ENCODE measurements at regions not wholly inside any gene's neighbourhood (a gene's known extent, or its start where the extent isn't known, plus 50 kb on each side); places are given as distances from the start of the nearest gene placed in this dataset.

GRCh38 chr7:155930527-155930926 is 118.3 kb upstream of the SHH start:
- TF ChIP-seq EP300 (IDR thresholded peaks at IDR 0.05) (no peak), POLR2A (IDR thresholded peaks at IDR 0.05) (no peak), CTCF (IDR thresholded peaks at IDR 0.05) (no peak)

All from suprapubic skin (tissue), 3 donors.